ENCODE measurements at regions not wholly inside any gene's neighbourhood (a gene's known extent, or its start where the extent isn't known, plus 50 kb on each side); places are given as distances from the start of the nearest gene placed in this dataset.

DNA sequence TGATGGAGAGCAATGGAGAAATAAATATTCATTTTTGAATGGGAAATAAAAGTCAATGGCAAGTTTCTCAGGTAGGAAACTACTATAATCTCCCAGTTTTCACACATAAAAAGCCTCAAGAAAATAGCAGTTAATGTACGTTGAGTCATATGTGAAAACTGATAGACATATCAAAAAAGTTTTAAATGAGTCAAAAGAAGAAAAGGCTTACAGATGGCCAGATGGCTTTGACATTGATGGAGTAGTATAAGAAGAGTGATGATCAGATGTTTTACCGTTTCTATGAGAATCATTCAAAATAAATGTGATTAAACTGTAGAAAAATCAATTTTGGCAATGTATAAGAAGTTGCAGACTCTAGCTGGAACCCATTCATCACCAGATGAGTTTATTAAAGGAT, 97.8 kb downstream of the LLPH start (continued):
- TF ChIP-seq PKNOX1 (IDR thresholded peaks at IDR 0.05) = peak; percentile 88
- TF ChIP-seq TBL1XR1 (IDR thresholded peaks at IDR 0.05; ENCODE audit: low read depth, low read length) = no peak
- TF ChIP-seq PBX3 (IDR thresholded peaks at IDR 0.05; ENCODE audit: insufficient replicate concordance, low read depth, low read length) = peak; percentile 74
- TF ChIP-seq IKZF1 (conservative IDR thresholded peaks at IDR 0.05) = no peak
- TF ChIP-seq CBX5 (IDR thresholded peaks at IDR 0.05; ENCODE audit: low read depth) = no peak
- TF ChIP-seq CREM (IDR thresholded peaks at IDR 0.05; ENCODE audit: low read depth) = peak; percentile 40; the same call in 1 of the 2 replicates
- TF ChIP-seq ZSCAN29 (IDR thresholded peaks at IDR 0.05) = no peak
- TF ChIP-seq TCF12 (IDR thresholded peaks at IDR 0.05; ENCODE audit: low read depth, low read length) = peak; percentile 77; the same call in 1 of the 2 replicates
- no peak for TF ChIP-seq RCOR1 (conservative IDR thresholded peaks at IDR 0.05; ENCODE audit: low read depth, low read length)
- TF ChIP-seq CEBPB (IDR thresholded peaks at IDR 0.05; ENCODE audit: borderline replicate concordance in 1 of 2, low read depth in 2 of 2, low read length in 2 of 2) = no peak
- TF ChIP-seq, protein P1, sequence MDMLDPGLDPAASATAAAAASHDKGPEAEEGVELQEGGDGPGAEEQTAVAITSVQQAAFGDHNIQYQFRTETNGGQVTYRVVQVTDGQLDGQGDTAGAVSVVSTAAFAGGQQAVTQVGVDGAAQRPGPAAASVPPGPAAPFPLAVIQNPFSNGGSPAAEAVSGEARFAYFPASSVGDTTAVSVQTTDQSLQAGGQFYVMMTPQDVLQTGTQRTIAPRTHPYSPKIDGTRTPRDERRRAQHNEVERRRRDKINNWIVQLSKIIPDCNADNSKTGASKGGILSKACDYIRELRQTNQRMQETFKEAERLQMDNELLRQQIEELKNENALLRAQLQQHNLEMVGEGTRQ (IDR thresholded peaks at IDR 0.05; ENCODE audit: borderline replicate concordance, low read depth, low read length) = no peak
- no peak for TF ChIP-seq E4F1 (IDR thresholded peaks at IDR 0.05; ENCODE audit: borderline replicate concordance, partially characterized antibody)
- no peak for TF ChIP-seq ZNF24 (IDR thresholded peaks at IDR 0.05)
- peak; percentile 34; the same call in 1 of the 2 replicates for TF ChIP-seq TCF7 (IDR thresholded peaks at IDR 0.05; ENCODE audit: borderline replicate concordance)
- TF ChIP-seq IKZF2 (IDR thresholded peaks at IDR 0.05) = no peak
- no peak for TF ChIP-seq TAF1 (IDR thresholded peaks at IDR 0.05; ENCODE audit: borderline replicate concordance, low read depth, low read length)
- peak in 1 of 2 experiments; percentile 92; a peak in 2 of 4 replicates for TF ChIP-seq EP300 (IDR thresholded peaks at IDR 0.05; ENCODE audit: borderline replicate concordance in 1 of 2, control insufficient read depth in 1 of 2, low read depth in 2 of 2, low read length in 2 of 2)
- TF ChIP-seq RELA (IDR thresholded peaks at IDR 0.05; ENCODE audit: borderline replicate concordance, partially characterized antibody) = no peak
- TF ChIP-seq FOXM1 (IDR thresholded peaks at IDR 0.05; ENCODE audit: low read depth, low read length) = peak; percentile 76; the same call in 1 of the 2 replicates
- peak; percentile 90 for TF ChIP-seq NFIC (IDR thresholded peaks at IDR 0.05; ENCODE audit: low read depth, low read length)
- TF ChIP-seq NFYB (IDR thresholded peaks at IDR 0.05; ENCODE audit: insufficient read depth, low read depth, low read length) = no peak
- TF ChIP-seq HDGF (IDR thresholded peaks at IDR 0.05) = no peak
- TF ChIP-seq, protein P2, sequence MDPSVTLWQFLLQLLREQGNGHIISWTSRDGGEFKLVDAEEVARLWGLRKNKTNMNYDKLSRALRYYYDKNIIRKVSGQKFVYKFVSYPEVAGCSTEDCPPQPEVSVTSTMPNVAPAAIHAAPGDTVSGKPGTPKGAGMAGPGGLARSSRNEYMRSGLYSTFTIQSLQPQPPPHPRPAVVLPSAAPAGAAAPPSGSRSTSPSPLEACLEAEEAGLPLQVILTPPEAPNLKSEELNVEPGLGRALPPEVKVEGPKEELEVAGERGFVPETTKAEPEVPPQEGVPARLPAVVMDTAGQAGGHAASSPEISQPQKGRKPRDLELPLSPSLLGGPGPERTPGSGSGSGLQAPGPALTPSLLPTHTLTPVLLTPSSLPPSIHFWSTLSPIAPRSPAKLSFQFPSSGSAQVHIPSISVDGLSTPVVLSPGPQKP (IDR thresholded peaks at IDR 0.05; ENCODE audit: low read depth, low read length) = no peak
- TF ChIP-seq NR2C2 (IDR thresholded peaks at IDR 0.05; ENCODE audit: borderline replicate concordance, control insufficient read depth, insufficient read length, low read depth) = no peak
- peak; percentile 41; the same call in 1 of the 2 replicates for TF ChIP-seq RUNX3 (IDR thresholded peaks at IDR 0.05; ENCODE audit: low read length)
- TF ChIP-seq HCFC1 (IDR thresholded peaks at IDR 0.05; ENCODE audit: low read length) = no peak
- no peak for TF ChIP-seq CHD4 (IDR thresholded peaks at IDR 0.05)
